ENCODE measurements at regions not wholly inside any gene's neighbourhood (a gene's known extent, or its start where the extent isn't known, plus 50 kb on each side); places are given as distances from the start of the nearest gene placed in this dataset.

DNA sequence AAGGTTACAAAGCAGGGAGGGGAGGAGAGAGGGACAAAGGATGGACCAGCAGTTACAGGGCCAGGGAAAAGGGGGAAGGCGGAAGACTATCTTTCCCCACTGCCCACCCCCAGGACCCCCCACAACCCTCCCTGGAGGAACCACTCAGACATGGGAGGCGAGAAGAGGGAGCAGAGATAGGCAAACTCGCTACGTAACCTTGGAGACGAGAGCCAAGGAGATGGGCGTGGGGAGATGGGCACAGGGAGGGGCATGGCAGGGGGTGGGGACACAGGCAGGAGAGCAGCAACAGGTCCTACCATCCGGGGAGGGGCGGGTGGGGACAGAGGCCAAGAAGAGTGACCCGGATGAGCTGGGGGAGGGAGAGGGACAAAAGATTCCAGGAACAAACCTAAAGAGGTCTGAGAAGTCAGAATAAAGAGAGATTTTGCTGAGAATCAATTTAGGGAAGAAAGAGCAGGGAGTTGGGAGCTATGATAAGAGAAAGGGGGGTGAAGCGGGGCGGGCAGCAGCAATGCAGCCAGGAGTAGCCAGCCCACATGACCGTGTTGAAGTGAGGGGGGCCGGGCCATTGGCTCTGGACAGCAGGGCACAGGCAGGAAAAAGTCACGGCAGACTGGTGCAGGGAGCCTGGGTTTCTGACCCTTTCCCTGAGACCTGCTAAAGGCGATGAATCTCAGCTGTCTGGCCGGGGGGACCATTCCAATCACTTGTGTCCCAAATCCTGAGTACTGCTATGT lies 128.4 kb downstream of the BUD13 start:
- Histone ChIP-seq H3K36me3 (ENCODE audit: control insufficient read depth in 5 of 5, insufficient read depth in 5 of 5, low read length in 5 of 5) (no peaks in the 10 kb centered on the region), H3K4me3 (ENCODE audit: low read depth in 1 of 5, low read length in 5 of 5) (no peak overlapping the region), H3K4me1 (ENCODE audit: control insufficient read depth in 5 of 5, insufficient read depth in 5 of 5, low read length in 5 of 5) (no peaks in the 10 kb centered on the region), H3K27ac (ENCODE audit: low read depth, low read length) (no peak overlapping the region), H3K9me3 (ENCODE audit: control insufficient read depth in 5 of 5, low read length in 5 of 5) (peaks cover 4 to 14% (median 13%) of the 10 kb centered on the region in 5 donors), H3K9ac (ENCODE audit: low read length in 5 of 5) (no peak overlapping the region), H3K27me3 (ENCODE audit: control insufficient read depth in 5 of 5, insufficient read depth in 4 of 5, low read length in 5 of 5) (peaks cover 4 to 10% (median 9%) of the 10 kb centered on the region in 5 donors)

GRCh38 chr11:116643521-116643920 lies 129.3 kb downstream of the BUD13 start:
- no peak overlapping the region for H3K9ac ChIP-seq (ENCODE audit: low read length in 5 of 5)
- no peaks in the 10 kb centered on the region for H3K36me3 ChIP-seq (ENCODE audit: control insufficient read depth in 5 of 5, insufficient read depth in 5 of 5, low read length in 5 of 5)
- no peaks in the 10 kb centered on the region for H3K4me1 ChIP-seq (ENCODE audit: control insufficient read depth in 5 of 5, insufficient read depth in 5 of 5, low read length in 5 of 5)
- H3K9me3 ChIP-seq (ENCODE audit: control insufficient read depth in 5 of 5, low read length in 5 of 5), result peaks cover 4 to 14% (median 13%) of the 10 kb centered on the region in 5 donors
- peaks cover 4 to 10% (median 6%) of the 10 kb centered on the region in 5 donors for H3K27me3 ChIP-seq (ENCODE audit: control insufficient read depth in 5 of 5, insufficient read depth in 4 of 5, low read length in 5 of 5)
- H3K27ac ChIP-seq (ENCODE audit: low read depth, low read length), result no peak overlapping the region
- H3K4me3 ChIP-seq (ENCODE audit: low read depth in 1 of 5, low read length in 5 of 5), result no peak overlapping the region

- Histone ChIP-seq H3K4me1 (ENCODE audit: control insufficient read depth in 5 of 5, insufficient read depth in 5 of 5, low read length in 5 of 5) (no peaks in the 10 kb centered on the region), H3K36me3 (ENCODE audit: control insufficient read depth in 5 of 5, insufficient read depth in 5 of 5, low read length in 5 of 5) (no peaks in the 10 kb centered on the region), H3K4me3 (ENCODE audit: low read depth in 1 of 5, low read length in 5 of 5) (no peak overlapping the region), H3K27ac (ENCODE audit: low read depth, low read length) (no peak overlapping the region), H3K27me3 (ENCODE audit: control insufficient read depth in 5 of 5, insufficient read depth in 4 of 5, low read length in 5 of 5) (peaks cover 4 to 10% (median 6%) of the 10 kb centered on the region in 5 donors), H3K9me3 (ENCODE audit: control insufficient read depth in 5 of 5, low read length in 5 of 5) (peaks cover 4 to 14% (median 13%) of the 10 kb centered on the region in 5 donors), H3K9ac (ENCODE audit: low read length in 5 of 5) (no peak overlapping the region)
Observed at GRCh38 chr11:116642902-116643301, 129.9 kb downstream of the BUD13 start.

DNA sequence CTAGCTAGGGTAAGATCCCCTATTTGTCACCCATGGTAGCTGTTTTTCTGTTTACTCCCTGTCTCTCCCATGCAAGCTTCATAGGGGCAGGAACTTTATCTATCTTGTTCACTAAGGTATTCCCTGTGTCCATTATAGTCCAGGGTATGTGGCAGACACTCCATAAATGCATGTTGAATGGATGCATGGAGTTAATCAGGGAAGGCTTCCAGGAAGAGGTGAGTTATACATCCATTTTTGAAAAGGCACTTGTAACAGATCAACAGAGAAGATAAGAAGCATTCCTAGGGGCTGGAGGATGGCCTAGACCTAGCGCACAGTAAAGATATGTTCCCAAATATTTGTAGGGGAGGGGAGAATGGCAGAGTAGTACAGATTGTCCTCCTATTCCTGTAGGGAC lies 130.3 kb downstream of the BUD13 start:
- Histone ChIP-seq H3K36me3 (ENCODE audit: control insufficient read depth in 5 of 5, insufficient read depth in 5 of 5, low read length in 5 of 5) (no peaks in the 10 kb centered on the region), H3K27me3 (ENCODE audit: control insufficient read depth in 5 of 5, insufficient read depth in 4 of 5, low read length in 5 of 5) (peaks cover 4 to 10% (median 6%) of the 10 kb centered on the region in 5 donors), H3K4me3 (ENCODE audit: low read depth in 1 of 5, low read length in 5 of 5) (no peak overlapping the region), H3K4me1 (ENCODE audit: control insufficient read depth in 5 of 5, insufficient read depth in 5 of 5, low read length in 5 of 5) (no peaks in the 10 kb centered on the region), H3K27ac (ENCODE audit: low read depth, low read length) (no peak overlapping the region), H3K9ac (ENCODE audit: low read length in 5 of 5) (no peak overlapping the region), H3K9me3 (ENCODE audit: control insufficient read depth in 5 of 5, low read length in 5 of 5) (peaks cover 4 to 14% (median 13%) of the 10 kb centered on the region in 5 donors)

GRCh38 chr11:116641561-116642045 lies 131.2 kb downstream of the BUD13 start:
- no peak overlapping the region for H3K4me3 ChIP-seq (ENCODE audit: low read depth in 1 of 5, low read length in 5 of 5)
- peaks cover 4 to 11% (median 10%) of the 10 kb centered on the region in 5 donors for H3K9me3 ChIP-seq (ENCODE audit: control insufficient read depth in 5 of 5, low read length in 5 of 5)
- H3K27ac ChIP-seq (ENCODE audit: low read depth, low read length), result no peak overlapping the region
- H3K27me3 ChIP-seq (ENCODE audit: control insufficient read depth in 5 of 5, insufficient read depth in 4 of 5, low read length in 5 of 5), result peaks cover 4 to 10% (median 6%) of the 10 kb centered on the region in 5 donors
- no peaks in the 10 kb centered on the region for H3K36me3 ChIP-seq (ENCODE audit: control insufficient read depth in 5 of 5, insufficient read depth in 5 of 5, low read length in 5 of 5)
- H3K4me1 ChIP-seq (ENCODE audit: control insufficient read depth in 5 of 5, insufficient read depth in 5 of 5, low read length in 5 of 5), result no peaks in the 10 kb centered on the region
- H3K9ac ChIP-seq (ENCODE audit: low read length in 5 of 5), result no peak overlapping the region

GRCh38 chr11:116640641-116641402 lies 132.0 kb downstream of the BUD13 start:
- Histone ChIP-seq H3K9ac (ENCODE audit: low read length in 5 of 5) (no peak overlapping the region), H3K27me3 (ENCODE audit: control insufficient read depth in 5 of 5, insufficient read depth in 4 of 5, low read length in 5 of 5) (peaks cover 4 to 12% (median 7%) of the 10 kb centered on the region in 5 donors), H3K4me1 (ENCODE audit: control insufficient read depth in 5 of 5, insufficient read depth in 5 of 5, low read length in 5 of 5) (no peaks in the 10 kb centered on the region), H3K36me3 (ENCODE audit: control insufficient read depth in 5 of 5, insufficient read depth in 5 of 5, low read length in 5 of 5) (no peaks in the 10 kb centered on the region), H3K27ac (ENCODE audit: low read depth, low read length) (no peak overlapping the region), H3K4me3 (ENCODE audit: low read depth in 1 of 5, low read length in 5 of 5) (no peak overlapping the region), H3K9me3 (ENCODE audit: control insufficient read depth in 5 of 5, low read length in 5 of 5) (peaks cover 2 to 4% (median 3%) of the 10 kb centered on the region in 5 donors)

DNA sequence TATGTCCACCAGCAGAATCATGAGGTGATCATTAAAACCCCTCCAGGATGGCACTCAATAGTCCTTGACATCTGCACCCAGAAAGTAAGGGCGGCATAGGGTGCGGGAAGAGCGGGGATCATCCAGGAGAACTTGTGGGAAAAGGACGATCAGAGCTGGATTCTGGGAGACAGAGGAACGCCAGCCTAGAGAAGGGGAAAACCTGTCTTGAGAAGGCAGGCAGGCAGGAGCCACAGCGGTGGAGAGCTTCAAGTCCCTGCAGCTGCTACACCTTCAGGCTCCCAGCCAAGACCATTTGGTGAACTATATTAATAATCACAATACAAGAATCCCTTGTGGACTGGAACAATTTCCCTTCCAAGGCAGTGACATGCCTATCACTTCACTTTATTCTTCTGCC lies 134.3 kb downstream of the BUD13 start:
- Histone ChIP-seq H3K4me3 (ENCODE audit: low read depth in 1 of 5, low read length in 5 of 5) (no peak overlapping the region), H3K9me3 (ENCODE audit: control insufficient read depth in 5 of 5, low read length in 5 of 5) (peaks cover 0 to 9% (median 7%) of the 10 kb centered on the region in 5 donors), H3K27ac (ENCODE audit: low read depth, low read length) (no peak overlapping the region), H3K4me1 (ENCODE audit: control insufficient read depth in 5 of 5, insufficient read depth in 5 of 5, low read length in 5 of 5) (no peaks in the 10 kb centered on the region), H3K27me3 (ENCODE audit: control insufficient read depth in 5 of 5, insufficient read depth in 4 of 5, low read length in 5 of 5) (peaks cover under 1 to 16% (median 6%) of the 10 kb centered on the region in 5 donors), H3K36me3 (ENCODE audit: control insufficient read depth in 5 of 5, insufficient read depth in 5 of 5, low read length in 5 of 5) (no peaks in the 10 kb centered on the region), H3K9ac (ENCODE audit: low read length in 5 of 5) (no peak overlapping the region)

GRCh38 chr11:116637766-116638165 lies 135.0 kb downstream of the BUD13 start:
- H3K9me3 ChIP-seq (ENCODE audit: control insufficient read depth in 5 of 5, low read length in 5 of 5), result peaks cover 0 to 9% (median 7%) of the 10 kb centered on the region in 5 donors
- no peaks in the 10 kb centered on the region for H3K4me1 ChIP-seq (ENCODE audit: control insufficient read depth in 5 of 5, insufficient read depth in 5 of 5, low read length in 5 of 5)
- H3K27ac ChIP-seq (ENCODE audit: low read depth, low read length), result no peak overlapping the region
- no peak overlapping the region for H3K4me3 ChIP-seq (ENCODE audit: low read depth in 1 of 5, low read length in 5 of 5)
- no peaks in the 10 kb centered on the region for H3K36me3 ChIP-seq (ENCODE audit: control insufficient read depth in 5 of 5, insufficient read depth in 5 of 5, low read length in 5 of 5)
- no peak overlapping the region for H3K9ac ChIP-seq (ENCODE audit: low read length in 5 of 5)
- peaks cover 0 to 16% (median 6%) of the 10 kb centered on the region in 5 donors for H3K27me3 ChIP-seq (ENCODE audit: control insufficient read depth in 5 of 5, insufficient read depth in 4 of 5, low read length in 5 of 5)

DNA sequence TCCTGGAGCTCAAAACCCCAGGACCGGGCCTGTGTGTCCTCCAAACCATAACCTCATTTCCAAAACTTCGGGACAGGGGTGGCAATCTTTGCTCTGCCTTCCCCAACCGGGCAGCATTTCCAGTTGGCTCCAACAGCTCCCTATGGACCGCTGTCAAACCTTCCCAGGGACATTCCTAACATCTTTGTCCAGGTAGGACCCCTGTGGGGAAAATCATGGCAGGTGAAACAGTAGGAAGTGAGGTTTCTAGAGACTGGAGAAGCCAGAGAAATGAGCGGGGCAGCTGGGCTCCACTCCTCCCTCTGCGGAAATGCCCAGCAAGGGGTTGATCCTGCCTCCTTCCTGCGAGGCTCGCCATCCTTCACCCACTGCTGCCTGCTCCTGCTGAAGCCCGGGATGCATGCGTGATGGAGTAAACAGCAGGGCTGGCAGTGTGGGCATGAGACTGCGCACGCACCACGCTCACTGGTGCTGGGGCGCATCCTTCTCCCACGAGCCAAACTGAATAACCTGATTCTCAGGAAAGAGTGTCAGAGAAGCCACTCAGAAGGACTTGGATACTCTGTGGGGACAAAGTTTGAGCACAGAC lies 136.4 kb downstream of the BUD13 start:
- Histone ChIP-seq H3K9ac (ENCODE audit: low read length in 5 of 5) (no peak overlapping the region), H3K36me3 (ENCODE audit: control insufficient read depth in 5 of 5, insufficient read depth in 5 of 5, low read length in 5 of 5) (no peaks in the 10 kb centered on the region), H3K4me1 (ENCODE audit: control insufficient read depth in 5 of 5, insufficient read depth in 5 of 5, low read length in 5 of 5) (no peaks in the 10 kb centered on the region), H3K4me3 (ENCODE audit: low read depth in 1 of 5, low read length in 5 of 5) (no peak overlapping the region), H3K9me3 (ENCODE audit: control insufficient read depth in 5 of 5, low read length in 5 of 5) (peaks cover 0 to 9% (median 7%) of the 10 kb centered on the region in 5 donors), H3K27ac (ENCODE audit: low read depth, low read length) (no peak overlapping the region), H3K27me3 (ENCODE audit: control insufficient read depth in 5 of 5, insufficient read depth in 4 of 5, low read length in 5 of 5) (peaks cover 0 to 10% (median 4%) of the 10 kb centered on the region in 5 donors)
